HG02852 (cell line): ENCODE measurements at regions not wholly inside any gene's neighbourhood (a gene's known extent, or its start where the extent isn't known, plus 50 kb on each side); places are given as distances from the start of the nearest gene placed in this dataset.
A peak's percentile ranks its signal among the peaks of the same experiment; 100 is the strongest.

Experiments
- ATAC-seq: cut with Tn5 transposase; IDR thresholded peaks from one replicate; pipeline ENCODE4 v1.9.1; 2021; ENCODE audit warnings: mild to moderate bottlenecking, moderate library complexity; ENCODE audit not compliant: unreplicated experiment

DNA sequence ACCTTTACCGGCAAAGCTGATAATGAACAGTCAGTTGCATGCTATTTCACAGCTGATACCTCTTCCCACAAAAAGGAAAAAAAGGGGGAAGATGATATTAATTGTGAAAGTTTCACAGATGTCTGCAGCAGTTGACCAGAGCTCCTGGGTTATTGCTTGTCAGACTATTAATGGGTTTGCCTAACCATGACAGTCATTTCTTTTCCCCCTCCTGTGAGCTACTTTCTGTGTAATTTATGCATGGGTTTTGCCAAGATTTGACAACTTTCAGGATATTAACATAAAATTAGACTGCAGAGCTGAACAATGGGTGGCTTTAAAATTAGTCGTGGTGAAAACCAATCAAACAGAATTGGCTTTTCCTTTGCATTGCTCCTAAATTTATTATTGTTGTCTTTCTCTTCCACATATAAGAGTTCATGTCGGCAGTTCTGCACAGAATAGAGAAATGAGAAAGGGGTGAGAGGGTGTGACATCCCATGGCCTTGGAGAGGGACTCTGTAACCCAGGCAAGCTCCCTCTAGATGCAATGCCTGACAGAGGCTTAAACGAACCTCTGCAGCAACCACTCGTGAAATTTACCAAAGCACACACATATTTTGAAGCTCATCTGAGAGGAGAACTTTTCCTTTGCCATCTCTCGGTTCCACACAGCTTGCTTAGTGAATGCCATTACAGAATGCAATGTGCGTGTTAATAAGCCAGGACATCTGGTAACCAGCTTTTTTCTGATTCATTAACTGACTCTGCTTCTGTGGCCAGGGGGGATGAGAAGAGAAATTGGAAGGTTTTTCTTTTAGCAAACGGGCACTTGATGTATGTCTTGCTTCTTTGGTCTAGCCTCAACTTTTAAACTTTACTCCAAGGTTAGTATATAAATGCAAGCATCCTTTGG, 82.2 kb upstream of the ITGA4 start:
- ATAC-seq = peak; percentile 80

GRCh38 chr2:181376442-181376841, 80.7 kb upstream of the ITGA4 start:
- ATAC-seq = no peak

GRCh38 chr2:181376999-181377398, 80.2 kb upstream of the ITGA4 start:
- ATAC-seq = no peak

GRCh38 chr2:181378491-181378890, 78.7 kb upstream of the ITGA4 start:
- ATAC-seq = no peak

GRCh38 chr2:181380581-181380980, 76.6 kb upstream of the ITGA4 start:
- no peak for ATAC-seq

GRCh38 chr2:181384923-181385322, 72.3 kb upstream of the ITGA4 start:
- ATAC-seq = no peak

DNA sequence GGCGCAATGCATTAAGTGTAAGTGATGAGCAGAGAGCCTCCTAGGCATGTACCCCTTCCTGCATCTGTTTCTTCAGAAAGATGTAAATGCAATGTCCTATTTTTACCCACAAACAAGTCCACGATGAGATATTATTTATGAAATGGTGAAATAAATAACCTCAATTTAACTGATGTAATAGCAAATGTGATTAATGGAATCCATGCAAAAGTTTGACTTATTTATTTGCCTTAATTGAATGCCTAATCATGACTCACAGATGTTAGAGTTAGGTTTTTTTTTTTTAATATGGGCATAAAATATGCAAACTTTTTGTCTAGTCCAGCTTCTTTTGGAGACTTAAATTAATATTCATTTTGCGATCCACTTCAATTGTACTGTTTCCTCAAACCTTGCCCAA, 67.7 kb upstream of the ITGA4 start:
- no peak for ATAC-seq

DNA sequence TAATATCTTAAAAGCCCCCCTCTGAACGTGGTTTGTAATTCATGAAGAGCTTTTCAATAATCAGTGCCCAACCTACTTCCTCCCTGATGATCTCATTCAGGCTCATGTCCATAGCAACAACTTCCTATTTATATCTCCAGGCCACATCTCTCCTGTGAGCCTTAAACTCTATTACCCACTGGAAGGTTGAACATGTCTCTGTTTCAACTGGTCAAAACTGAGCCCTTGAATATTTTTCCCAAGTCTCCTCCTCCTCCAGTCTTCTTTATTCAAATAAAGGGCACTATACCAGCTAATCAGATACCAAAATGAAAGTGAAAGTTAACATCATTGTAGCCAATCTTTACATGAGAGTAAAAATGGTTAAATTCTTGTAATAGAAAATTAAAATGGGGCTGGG, 63.7 kb upstream of the ITGA4 start:
- peak; percentile 66 for ATAC-seq

DNA sequence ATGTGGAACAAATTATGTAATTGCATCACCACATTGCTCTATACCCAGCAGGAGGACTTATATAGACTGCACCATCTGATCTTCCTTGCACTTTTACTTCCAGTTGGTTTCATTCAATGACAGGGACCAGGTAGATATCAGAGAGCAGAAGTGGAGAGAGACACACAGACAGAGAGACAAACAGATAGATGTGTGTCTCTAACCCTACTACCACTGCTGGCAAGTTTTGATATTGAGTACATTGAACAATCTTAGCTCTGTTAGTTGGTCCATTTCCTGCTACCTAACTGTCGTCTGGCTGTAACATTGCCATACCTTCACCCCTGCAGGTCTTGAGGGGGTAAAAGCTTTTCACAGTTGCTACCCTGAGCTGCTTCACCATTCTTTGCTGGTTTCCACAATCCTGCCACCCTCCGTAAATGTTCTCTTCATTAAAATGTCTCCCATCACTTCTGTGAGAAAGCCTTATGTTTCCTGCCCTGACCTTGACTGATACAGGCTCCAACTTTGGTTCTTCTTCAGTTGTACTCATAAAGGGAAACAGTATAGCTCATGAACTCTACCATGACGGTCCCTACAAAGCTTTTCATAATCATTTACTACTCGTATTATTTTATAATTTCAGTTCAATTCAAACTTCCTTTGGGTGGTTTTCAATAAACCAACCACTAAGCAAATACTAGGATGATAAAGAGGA, 62.3 kb upstream of the ITGA4 start:
- ATAC-seq = no peak

- no peak for ATAC-seq
Measured at GRCh38 chr2:181395851-181396250, 61.3 kb upstream of the ITGA4 start.

DNA sequence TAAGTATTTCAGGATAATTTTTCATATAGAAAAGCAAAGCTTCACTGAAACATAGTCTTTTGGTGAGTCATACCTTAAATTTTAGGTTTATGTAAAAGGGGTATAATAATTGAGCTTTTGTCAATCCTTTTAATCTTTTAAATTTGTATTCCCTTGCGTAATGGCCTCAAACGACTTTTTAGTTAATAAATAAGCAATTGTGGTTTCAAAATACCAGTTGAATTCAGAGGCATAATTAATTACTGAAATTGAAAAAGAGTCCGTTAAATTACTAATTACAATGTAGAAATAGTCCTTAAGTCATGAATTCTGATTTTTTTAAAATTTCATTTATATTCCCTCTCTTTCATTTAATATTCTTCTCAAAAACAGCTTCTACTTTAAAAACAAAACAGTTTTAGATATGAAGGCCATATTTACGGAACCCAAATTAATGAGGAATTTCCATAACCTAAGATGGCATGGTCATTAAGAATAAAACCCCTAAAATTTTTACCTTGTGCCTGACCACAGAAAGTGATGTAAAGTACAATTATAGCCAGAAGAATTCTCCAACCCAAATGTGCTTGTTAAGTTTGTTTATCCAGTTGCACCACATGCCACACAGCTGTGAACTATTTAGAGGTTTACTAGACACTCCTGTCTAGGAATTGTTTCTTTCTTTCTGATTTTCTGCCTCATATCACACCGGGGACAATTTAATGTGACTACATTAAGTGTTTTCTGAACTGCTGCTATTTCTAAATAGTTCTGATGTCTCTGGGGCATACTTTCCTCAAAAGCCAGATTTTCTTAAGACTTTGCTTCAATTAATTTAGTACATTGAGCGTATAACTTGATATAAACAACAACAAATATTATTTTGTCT, 60.7 kb upstream of the ITGA4 start:
- no peak for ATAC-seq

DNA sequence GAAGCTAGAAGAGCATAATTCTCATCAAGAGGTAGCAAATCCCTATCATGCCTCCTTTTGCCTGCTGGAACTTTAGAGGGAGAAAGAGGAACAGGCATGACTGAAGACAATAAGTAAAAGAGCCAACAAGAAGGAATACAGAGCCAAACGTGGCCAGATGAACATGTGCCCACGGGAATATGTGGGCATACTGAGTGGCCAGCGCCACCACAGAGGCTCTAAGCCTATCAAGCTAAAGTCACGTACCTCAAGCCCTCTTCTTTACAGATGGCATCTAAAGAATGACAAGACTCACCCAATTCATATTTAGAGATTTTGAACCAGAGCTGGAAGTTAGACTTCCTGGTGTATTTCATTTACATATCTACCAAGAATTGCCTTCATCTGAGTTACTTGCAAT, 59.9 kb upstream of the ITGA4 start:
- ATAC-seq = no peak

DNA sequence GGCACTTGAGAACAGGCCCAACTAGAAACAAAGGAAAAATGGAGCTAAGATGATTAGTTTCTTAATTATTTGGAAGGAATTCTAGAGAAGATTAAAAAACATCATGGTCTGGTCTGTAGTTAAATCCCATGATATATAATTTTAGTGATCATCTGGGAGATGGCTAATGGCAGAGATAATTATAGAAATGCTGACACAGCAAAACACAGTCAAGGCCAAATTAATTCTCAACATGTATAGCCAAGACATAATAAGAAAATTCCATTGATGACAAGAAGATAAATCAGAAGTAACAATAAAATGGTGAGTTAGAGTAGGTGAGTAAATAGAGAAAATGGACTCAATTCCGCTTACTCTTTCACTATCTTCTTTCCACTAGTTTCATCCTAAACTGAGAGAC, 59.2 kb upstream of the ITGA4 start:
- ATAC-seq = no peak

- peak; percentile 59 for ATAC-seq
Measured at GRCh38 chr2:181399027-181399426, 58.2 kb upstream of the ITGA4 start.

DNA sequence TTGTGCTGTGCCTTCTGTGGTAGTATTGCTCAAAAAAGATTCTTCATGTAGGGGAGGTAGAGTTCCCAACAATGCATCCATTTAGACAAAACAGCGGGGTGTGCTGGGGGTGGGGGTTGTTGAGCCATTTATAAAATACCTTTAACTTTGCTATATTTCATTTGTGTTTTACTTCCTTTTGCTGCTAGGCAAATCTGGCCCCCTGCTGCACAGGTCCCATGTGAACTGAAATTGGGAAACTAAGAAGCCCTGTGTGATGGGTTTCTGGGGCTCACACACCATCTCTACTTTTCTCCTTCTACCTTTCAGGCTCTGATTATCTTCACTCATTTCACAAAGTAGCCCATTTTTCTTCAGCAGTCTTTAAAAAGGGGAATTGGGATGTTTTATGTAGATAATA, 52.7 kb upstream of the ITGA4 start:
- ATAC-seq = no peak

GRCh38 chr2:181407171-181407570, 50.0 kb upstream of the ITGA4 start:
- no peak for ATAC-seq
